Panc1 (cell line): ENCODE measurements at regions not wholly inside any gene's neighbourhood (a gene's known extent, or its start where the extent isn't known, plus 50 kb on each side); places are given as distances from the start of the nearest gene placed in this dataset.

Source experiments
- CTCF ChIP-seq: fragments of 450-650 bp; IDR thresholded peaks from 2 replicates; pipeline ENCODE4 v1.5.1; 2017; ENCODE audit warnings: mild to moderate bottlenecking
- POLR2AphosphoS5 ChIP-seq: IDR thresholded peaks from 2 replicates; pipeline ENCODE4 v1.6.1; 2012; ENCODE audit warnings: mild to moderate bottlenecking, low read depth, low read length, moderate library complexity
- REST ChIP-seq, 2 experiments: IDR thresholded peaks; 2 replicates each; pipeline ENCODE4 v1.6.1; 2011 to 2012; ENCODE audit warnings: low read depth in 2 of 2, control low read depth in 1 of 2, low read length in 1 of 2, mild to moderate bottlenecking in 1 of 2, moderate library complexity in 1 of 2; ENCODE audit not compliant: insufficient read depth in 1 of 2
- SIN3A ChIP-seq: IDR thresholded peaks from 2 replicates; pipeline ENCODE4 v1.6.1; 2012; ENCODE audit warnings: low read depth, mild to moderate bottlenecking, low read length, moderate library complexity, borderline replicate concordance; ENCODE audit not compliant: insufficient read depth

- TF ChIP-seq SIN3A = no peak
- no peak for TF ChIP-seq REST (IDR thresholded peaks at IDR 0.05; ENCODE audit: insufficient read depth in 1 of 2, low read depth in 2 of 2, low read length in 1 of 2)
- TF ChIP-seq CTCF = no peak
- no peak for TF ChIP-seq POLR2AphosphoS5
Measured at GRCh38 chr10:55214608-55215007, 413.6 kb upstream of the PCDH15 start.
